HG02973 (cell line): ENCODE measurements at regions not wholly inside any gene's neighbourhood (a gene's known extent, or its start where the extent isn't known, plus 50 kb on each side); places are given as distances from the start of the nearest gene placed in this dataset.

Experiments used
- ATAC-seq: cut with Tn5 transposase; IDR thresholded peaks from one replicate; pipeline ENCODE4 v1.9.1; 2021; ENCODE audit warnings: moderate library complexity; ENCODE audit not compliant: unreplicated experiment

- ATAC-seq, result no peak
Observed at GRCh38 chr4:115418635-115419396, 305.4 kb upstream of the NDST4 start.

- ATAC-seq, result no peak
Observed at GRCh38 chr4:115396034-115396433, 282.6 kb upstream of the NDST4 start.

- no peak for ATAC-seq
Observed at GRCh38 chr4:115376866-115377265, 263.4 kb upstream of the NDST4 start.

GRCh38 chr4:115374621-115375020 is 261.2 kb upstream of the NDST4 start:
- no peak for ATAC-seq

- ATAC-seq, result no peak
Observed at GRCh38 chr4:115370490-115370889, 257.1 kb upstream of the NDST4 start.

GRCh38 chr4:115370012-115370411 is 256.6 kb upstream of the NDST4 start:
- ATAC-seq, result no peak

GRCh38 chr4:115366390-115366789 is 253.0 kb upstream of the NDST4 start:
- no peak for ATAC-seq

- ATAC-seq, result no peak
Observed at GRCh38 chr4:115365185-115365584, 251.8 kb upstream of the NDST4 start.

- ATAC-seq, result no peak
Observed at GRCh38 chr4:115361781-115362180, 248.4 kb upstream of the NDST4 start.

GRCh38 chr4:115360431-115360830 is 247.0 kb upstream of the NDST4 start:
- no peak for ATAC-seq

- ATAC-seq, result no peak
Observed at GRCh38 chr4:115357776-115358175, 244.4 kb upstream of the NDST4 start.

- no peak for ATAC-seq
Observed at GRCh38 chr4:115356176-115356575, 242.8 kb upstream of the NDST4 start.

GRCh38 chr4:115355329-115355728 is 241.9 kb upstream of the NDST4 start:
- no peak for ATAC-seq

- ATAC-seq, result no peak
Observed at GRCh38 chr4:115353370-115353769, 239.9 kb upstream of the NDST4 start.

- ATAC-seq, result no peak
Observed at GRCh38 chr4:115343171-115343570, 229.8 kb upstream of the NDST4 start.

GRCh38 chr4:115334736-115335411 is 221.5 kb upstream of the NDST4 start:
- ATAC-seq, result peak; percentile 85

- no peak for ATAC-seq
Observed at GRCh38 chr4:115332078-115332477, 218.7 kb upstream of the NDST4 start.

GRCh38 chr4:115331241-115331640 is 217.8 kb upstream of the NDST4 start:
- no peak for ATAC-seq

- ATAC-seq, result no peak
Observed at GRCh38 chr4:115325836-115326235, 212.4 kb upstream of the NDST4 start.

- ATAC-seq, result no peak
Observed at GRCh38 chr4:115323106-115323707, 209.8 kb upstream of the NDST4 start.

- no peak for ATAC-seq
Observed at GRCh38 chr4:115315182-115315581, 201.8 kb upstream of the NDST4 start.

GRCh38 chr4:115310641-115311040 is 197.2 kb upstream of the NDST4 start:
- ATAC-seq, result no peak
